ENCODE measurements at regions not wholly inside any gene's neighbourhood (a gene's known extent, or its start where the extent isn't known, plus 50 kb on each side); places are given as distances from the start of the nearest gene placed in this dataset.

DNA sequence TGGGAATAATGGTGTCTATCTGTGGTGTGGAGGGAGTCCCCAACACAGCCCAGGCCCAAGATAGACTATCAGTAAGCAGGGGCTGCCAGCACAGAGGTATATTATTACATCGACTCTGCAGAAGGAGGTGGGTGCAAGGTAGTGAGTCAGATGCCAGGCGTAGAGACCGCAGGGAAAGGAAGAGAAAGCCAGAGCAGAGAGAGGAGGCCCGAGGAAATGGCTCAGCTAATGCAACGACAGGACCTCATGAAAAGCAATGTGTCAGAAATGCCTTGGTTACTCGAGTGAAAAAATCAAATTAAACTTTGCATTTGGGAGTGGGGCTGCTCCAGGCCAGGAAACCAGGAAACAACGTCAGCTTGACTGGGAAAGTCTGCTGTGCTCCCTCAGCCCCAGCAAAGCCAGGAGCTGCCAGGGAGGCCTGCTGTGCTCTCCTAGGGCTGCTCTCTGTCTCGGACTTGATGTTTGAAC is 173.2 kb downstream of the SUDS3 start:
- peaks cover 6% of the 10 kb centered on the region; the same call in 1 of the 2 replicates for H3K27me3 ChIP-seq (ENCODE audit: insufficient read depth, low read length)
- TF ChIP-seq ZFX (IDR thresholded peaks at IDR 0.05) (no peak), TCF7L2 (IDR thresholded peaks at IDR 0.05; ENCODE audit: borderline replicate concordance, extremely low read depth, insufficient read depth, insufficient read length) (no peak), FOSL1 (IDR thresholded peaks at IDR 0.05; ENCODE audit: low read depth) (no peak), CBX3 (IDR thresholded peaks at IDR 0.05; ENCODE audit: low read depth) (no peak), POLR2AphosphoS5 (IDR thresholded peaks at IDR 0.05; ENCODE audit: low read depth, low read length) (no peak), EZH2phosphoT487 (IDR thresholded peaks at IDR 0.05; ENCODE audit: borderline replicate concordance) (no peak), JUND (IDR thresholded peaks at IDR 0.05) (no peak), ZNF274 (IDR thresholded peaks at IDR 0.05; ENCODE audit: low read depth, low read length) (no peak), ELF1 (IDR thresholded peaks at IDR 0.05; ENCODE audit: borderline replicate concordance, low read depth) (no peak), SRF (IDR thresholded peaks at IDR 0.05; ENCODE audit: low read depth) (no peak)
- H2AFZ ChIP-seq (ENCODE audit: low read depth, low read length, poor library complexity, severe bottlenecking), result no peak overlapping the region
- H3K4me3 ChIP-seq (replicated peaks in 1 of 2; ENCODE audit: low read depth in 1 of 2, low read length in 2 of 2), result no peak overlapping the region
- ATAC-seq (no peak), DNase-seq (ENCODE audit: low read depth, low spot score) (no peak)
- H3K4me2 ChIP-seq (ENCODE audit: low read length), result no peak overlapping the region
- peaks cover 0 to 6% of the 10 kb centered on the region in 2 experiments; a peak in 2 of 4 replicates for H3K4me1 ChIP-seq (ENCODE audit: control insufficient read depth in 1 of 2, insufficient read depth in 2 of 2, low read length in 2 of 2)
- ChIA-PET POLR2A (no interaction called here), CTCF (no interaction called here), RAD21 (ENCODE audit: low non-redundant PET in 1 of 2, low total read pairs in 2 of 2, uncharacterized antibody in 2 of 2, unreplicated experiment in 2 of 2) (no interaction called here)
- BruUV-seq (replicated peaks), result no TSS peak
- no peak overlapping the region for H3K27ac ChIP-seq (ENCODE audit: low read depth, low read length)
- H3K9me3 ChIP-seq (ENCODE audit: control insufficient read depth in 1 of 2, insufficient read depth in 1 of 2, low read depth in 1 of 2, low read length in 2 of 2), result no peaks in the 10 kb centered on the region
- no peaks in the 10 kb centered on the region for H3K79me2 ChIP-seq (ENCODE audit: insufficient read depth, low read length)
- intact Hi-C loops (cut with micrococcal nuclease), result no loop called here
- no peaks in the 10 kb centered on the region for H3K36me3 ChIP-seq (ENCODE audit: control insufficient read depth in 1 of 2, insufficient read depth in 2 of 2, low read length in 2 of 2)
- no peaks in the 10 kb centered on the region for H4K20me1 ChIP-seq (ENCODE audit: insufficient read depth)
- H3K9ac ChIP-seq (ENCODE audit: low read length), result no peak overlapping the region
- H3K9me2 ChIP-seq (ENCODE audit: insufficient read depth), result no peaks in the 10 kb centered on the region

DNA sequence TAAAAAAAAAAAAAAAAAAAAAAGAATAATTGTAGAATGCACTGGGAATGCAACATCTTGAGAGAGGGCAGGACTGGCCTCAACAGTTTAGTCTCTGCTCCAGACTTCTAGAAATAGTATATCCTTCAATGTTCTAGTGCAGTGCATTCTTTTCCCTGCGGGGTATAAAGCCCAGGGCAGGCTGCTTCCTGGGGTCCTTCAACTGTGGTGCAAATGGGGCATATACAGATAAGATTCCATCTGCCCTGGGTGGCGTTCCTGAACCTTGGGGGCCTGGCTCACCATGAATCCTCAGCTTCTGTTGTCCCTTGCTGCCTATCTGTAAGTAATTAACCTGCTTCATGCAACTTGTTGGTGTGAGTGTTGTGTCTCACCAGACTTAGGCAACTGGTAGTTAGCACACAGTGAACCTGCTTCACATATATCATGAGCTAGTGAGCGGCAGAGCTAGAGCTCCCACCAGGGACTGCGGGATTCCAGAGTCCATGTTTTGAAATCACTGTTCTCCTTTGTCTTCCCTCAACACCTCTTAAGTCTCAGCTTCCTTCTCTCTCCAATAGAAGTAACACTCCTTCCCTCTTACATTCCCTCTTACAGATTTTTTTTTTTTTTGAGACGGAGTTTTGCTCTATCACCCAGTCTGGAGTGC is 177.6 kb downstream of the SUDS3 start:
- Histone ChIP-seq H4K20me1 (ENCODE audit: insufficient read depth) (no peaks in the 10 kb centered on the region), H3K9me2 (ENCODE audit: insufficient read depth) (no peaks in the 10 kb centered on the region), H3K36me3 (ENCODE audit: control insufficient read depth in 1 of 2, insufficient read depth in 2 of 2, low read length in 2 of 2) (no peaks in the 10 kb centered on the region), H3K9me3 (ENCODE audit: control insufficient read depth in 1 of 2, insufficient read depth in 1 of 2, low read depth in 1 of 2, low read length in 2 of 2) (no peaks in the 10 kb centered on the region), H3K4me1 (ENCODE audit: control insufficient read depth in 1 of 2, insufficient read depth in 2 of 2, low read length in 2 of 2) (no peaks in the 10 kb centered on the region), H3K9ac (ENCODE audit: low read length) (no peak overlapping the region), H3K4me3 (replicated peaks in 1 of 2; ENCODE audit: low read depth in 1 of 2, low read length in 2 of 2) (no peak overlapping the region), H3K79me2 (ENCODE audit: insufficient read depth, low read length) (no peaks in the 10 kb centered on the region), H3K27me3 (ENCODE audit: insufficient read depth, low read length) (peaks cover 27% of the 10 kb centered on the region), H3K27ac (ENCODE audit: low read depth, low read length) (no peak overlapping the region), H2AFZ (ENCODE audit: low read depth, low read length, poor library complexity, severe bottlenecking) (no peak overlapping the region), H3K4me2 (ENCODE audit: low read length) (no peak overlapping the region)
- POLR2A ChIA-PET, result no interaction called here
- DNase-seq (ENCODE audit: low read depth, low spot score) (no peak), ATAC-seq (no peak)
- no TSS peak for BruUV-seq (replicated peaks)
- intact Hi-C loops (cut with micrococcal nuclease), result no loop called here
- RAD21 ChIA-PET (ENCODE audit: low non-redundant PET in 1 of 2, low total read pairs in 2 of 2, uncharacterized antibody in 2 of 2, unreplicated experiment in 2 of 2), result no interaction called here
- CTCF ChIA-PET, result interaction anchor here (0.7 kb wide), 1 partner anchor 197 kb away, joined by 3 read pairs; no protein-coding TSS in a partner anchor
- no peak for TF ChIP-seq EZH2 (IDR thresholded peaks at IDR 0.05)
- no peak for TF ChIP-seq EZH2phosphoT487 (IDR thresholded peaks at IDR 0.05; ENCODE audit: borderline replicate concordance)
- TF ChIP-seq, protein P1, sequence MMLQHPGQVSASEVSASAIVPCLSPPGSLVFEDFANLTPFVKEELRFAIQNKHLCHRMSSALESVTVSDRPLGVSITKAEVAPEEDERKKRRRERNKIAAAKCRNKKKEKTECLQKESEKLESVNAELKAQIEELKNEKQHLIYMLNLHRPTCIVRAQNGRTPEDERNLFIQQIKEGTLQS (IDR thresholded peaks at IDR 0.05), result no peak
- no peak for TF ChIP-seq TCF7L2 (IDR thresholded peaks at IDR 0.05; ENCODE audit: borderline replicate concordance, extremely low read depth, insufficient read depth, insufficient read length)
- no peak for TF ChIP-seq SP1 (IDR thresholded peaks at IDR 0.05; ENCODE audit: low read depth)
- TF ChIP-seq, protein P2, sequence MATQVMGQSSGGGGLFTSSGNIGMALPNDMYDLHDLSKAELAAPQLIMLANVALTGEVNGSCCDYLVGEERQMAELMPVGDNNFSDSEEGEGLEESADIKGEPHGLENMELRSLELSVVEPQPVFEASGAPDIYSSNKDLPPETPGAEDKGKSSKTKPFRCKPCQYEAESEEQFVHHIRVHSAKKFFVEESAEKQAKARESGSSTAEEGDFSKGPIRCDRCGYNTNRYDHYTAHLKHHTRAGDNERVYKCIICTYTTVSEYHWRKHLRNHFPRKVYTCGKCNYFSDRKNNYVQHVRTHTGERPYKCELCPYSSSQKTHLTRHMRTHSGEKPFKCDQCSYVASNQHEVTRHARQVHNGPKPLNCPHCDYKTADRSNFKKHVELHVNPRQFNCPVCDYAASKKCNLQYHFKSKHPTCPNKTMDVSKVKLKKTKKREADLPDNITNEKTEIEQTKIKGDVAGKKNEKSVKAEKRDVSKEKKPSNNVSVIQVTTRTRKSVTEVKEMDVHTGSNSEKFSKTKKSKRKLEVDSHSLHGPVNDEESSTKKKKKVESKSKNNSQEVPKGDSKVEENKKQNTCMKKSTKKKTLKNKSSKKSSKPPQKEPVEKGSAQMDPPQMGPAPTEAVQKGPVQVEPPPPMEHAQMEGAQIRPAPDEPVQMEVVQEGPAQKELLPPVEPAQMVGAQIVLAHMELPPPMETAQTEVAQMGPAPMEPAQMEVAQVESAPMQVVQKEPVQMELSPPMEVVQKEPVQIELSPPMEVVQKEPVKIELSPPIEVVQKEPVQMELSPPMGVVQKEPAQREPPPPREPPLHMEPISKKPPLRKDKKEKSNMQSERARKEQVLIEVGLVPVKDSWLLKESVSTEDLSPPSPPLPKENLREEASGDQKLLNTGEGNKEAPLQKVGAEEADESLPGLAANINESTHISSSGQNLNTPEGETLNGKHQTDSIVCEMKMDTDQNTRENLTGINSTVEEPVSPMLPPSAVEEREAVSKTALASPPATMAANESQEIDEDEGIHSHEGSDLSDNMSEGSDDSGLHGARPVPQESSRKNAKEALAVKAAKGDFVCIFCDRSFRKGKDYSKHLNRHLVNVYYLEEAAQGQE (IDR thresholded peaks at IDR 0.05; ENCODE audit: low read depth), result no peak
- no peak for TF ChIP-seq RAD21 (IDR thresholded peaks at IDR 0.05; ENCODE audit: low read depth)
- TF ChIP-seq, protein P3, sequence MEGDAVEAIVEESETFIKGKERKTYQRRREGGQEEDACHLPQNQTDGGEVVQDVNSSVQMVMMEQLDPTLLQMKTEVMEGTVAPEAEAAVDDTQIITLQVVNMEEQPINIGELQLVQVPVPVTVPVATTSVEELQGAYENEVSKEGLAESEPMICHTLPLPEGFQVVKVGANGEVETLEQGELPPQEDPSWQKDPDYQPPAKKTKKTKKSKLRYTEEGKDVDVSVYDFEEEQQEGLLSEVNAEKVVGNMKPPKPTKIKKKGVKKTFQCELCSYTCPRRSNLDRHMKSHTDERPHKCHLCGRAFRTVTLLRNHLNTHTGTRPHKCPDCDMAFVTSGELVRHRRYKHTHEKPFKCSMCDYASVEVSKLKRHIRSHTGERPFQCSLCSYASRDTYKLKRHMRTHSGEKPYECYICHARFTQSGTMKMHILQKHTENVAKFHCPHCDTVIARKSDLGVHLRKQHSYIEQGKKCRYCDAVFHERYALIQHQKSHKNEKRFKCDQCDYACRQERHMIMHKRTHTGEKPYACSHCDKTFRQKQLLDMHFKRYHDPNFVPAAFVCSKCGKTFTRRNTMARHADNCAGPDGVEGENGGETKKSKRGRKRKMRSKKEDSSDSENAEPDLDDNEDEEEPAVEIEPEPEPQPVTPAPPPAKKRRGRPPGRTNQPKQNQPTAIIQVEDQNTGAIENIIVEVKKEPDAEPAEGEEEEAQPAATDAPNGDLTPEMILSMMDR (IDR thresholded peaks at IDR 0.05 in 2 of 3, conservative IDR thresholded peaks at IDR 0.05 in 1 of 3; ENCODE audit: borderline replicate concordance in 1 of 3, insufficient read depth in 1 of 3, low read depth in 2 of 3, low read length in 2 of 3), result no peak

Data from HCT116 (cell line).